ENCODE measurements at regions not wholly inside any gene's neighbourhood (a gene's known extent, or its start where the extent isn't known, plus 50 kb on each side); places are given as distances from the start of the nearest gene placed in this dataset.

DNA sequence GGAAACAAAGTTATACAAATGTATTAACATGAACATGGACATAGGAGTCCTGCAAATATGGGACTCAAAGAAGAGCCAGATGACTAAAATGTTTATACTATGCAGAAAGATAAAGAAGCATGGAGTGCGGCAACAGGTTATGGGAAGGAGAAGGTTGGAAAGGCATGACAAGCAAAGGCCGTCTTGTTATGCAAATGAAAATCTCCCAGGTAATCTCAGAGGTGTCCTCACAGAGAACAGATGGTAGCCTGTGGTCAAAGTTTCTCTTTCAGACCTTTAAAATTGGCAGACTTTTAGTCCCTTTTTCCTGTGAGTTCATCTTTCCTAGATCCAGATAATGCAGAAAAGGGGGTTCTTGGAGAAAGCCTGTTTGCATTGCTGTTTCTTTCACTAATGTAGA, 116.4 kb upstream of the BEND4 start:
- TF ChIP-seq, protein P1, sequence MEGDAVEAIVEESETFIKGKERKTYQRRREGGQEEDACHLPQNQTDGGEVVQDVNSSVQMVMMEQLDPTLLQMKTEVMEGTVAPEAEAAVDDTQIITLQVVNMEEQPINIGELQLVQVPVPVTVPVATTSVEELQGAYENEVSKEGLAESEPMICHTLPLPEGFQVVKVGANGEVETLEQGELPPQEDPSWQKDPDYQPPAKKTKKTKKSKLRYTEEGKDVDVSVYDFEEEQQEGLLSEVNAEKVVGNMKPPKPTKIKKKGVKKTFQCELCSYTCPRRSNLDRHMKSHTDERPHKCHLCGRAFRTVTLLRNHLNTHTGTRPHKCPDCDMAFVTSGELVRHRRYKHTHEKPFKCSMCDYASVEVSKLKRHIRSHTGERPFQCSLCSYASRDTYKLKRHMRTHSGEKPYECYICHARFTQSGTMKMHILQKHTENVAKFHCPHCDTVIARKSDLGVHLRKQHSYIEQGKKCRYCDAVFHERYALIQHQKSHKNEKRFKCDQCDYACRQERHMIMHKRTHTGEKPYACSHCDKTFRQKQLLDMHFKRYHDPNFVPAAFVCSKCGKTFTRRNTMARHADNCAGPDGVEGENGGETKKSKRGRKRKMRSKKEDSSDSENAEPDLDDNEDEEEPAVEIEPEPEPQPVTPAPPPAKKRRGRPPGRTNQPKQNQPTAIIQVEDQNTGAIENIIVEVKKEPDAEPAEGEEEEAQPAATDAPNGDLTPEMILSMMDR (conservative IDR thresholded peaks at IDR 0.05; ENCODE audit: low read depth in 2 of 2) = no peak
- TF ChIP-seq, protein P2, sequence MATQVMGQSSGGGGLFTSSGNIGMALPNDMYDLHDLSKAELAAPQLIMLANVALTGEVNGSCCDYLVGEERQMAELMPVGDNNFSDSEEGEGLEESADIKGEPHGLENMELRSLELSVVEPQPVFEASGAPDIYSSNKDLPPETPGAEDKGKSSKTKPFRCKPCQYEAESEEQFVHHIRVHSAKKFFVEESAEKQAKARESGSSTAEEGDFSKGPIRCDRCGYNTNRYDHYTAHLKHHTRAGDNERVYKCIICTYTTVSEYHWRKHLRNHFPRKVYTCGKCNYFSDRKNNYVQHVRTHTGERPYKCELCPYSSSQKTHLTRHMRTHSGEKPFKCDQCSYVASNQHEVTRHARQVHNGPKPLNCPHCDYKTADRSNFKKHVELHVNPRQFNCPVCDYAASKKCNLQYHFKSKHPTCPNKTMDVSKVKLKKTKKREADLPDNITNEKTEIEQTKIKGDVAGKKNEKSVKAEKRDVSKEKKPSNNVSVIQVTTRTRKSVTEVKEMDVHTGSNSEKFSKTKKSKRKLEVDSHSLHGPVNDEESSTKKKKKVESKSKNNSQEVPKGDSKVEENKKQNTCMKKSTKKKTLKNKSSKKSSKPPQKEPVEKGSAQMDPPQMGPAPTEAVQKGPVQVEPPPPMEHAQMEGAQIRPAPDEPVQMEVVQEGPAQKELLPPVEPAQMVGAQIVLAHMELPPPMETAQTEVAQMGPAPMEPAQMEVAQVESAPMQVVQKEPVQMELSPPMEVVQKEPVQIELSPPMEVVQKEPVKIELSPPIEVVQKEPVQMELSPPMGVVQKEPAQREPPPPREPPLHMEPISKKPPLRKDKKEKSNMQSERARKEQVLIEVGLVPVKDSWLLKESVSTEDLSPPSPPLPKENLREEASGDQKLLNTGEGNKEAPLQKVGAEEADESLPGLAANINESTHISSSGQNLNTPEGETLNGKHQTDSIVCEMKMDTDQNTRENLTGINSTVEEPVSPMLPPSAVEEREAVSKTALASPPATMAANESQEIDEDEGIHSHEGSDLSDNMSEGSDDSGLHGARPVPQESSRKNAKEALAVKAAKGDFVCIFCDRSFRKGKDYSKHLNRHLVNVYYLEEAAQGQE (IDR thresholded peaks at IDR 0.05; ENCODE audit: unreplicated experiment) = no peak
- no peak for TF ChIP-seq POLR2AphosphoS5 (IDR thresholded peaks at IDR 0.05; ENCODE audit: low read depth)
- TF ChIP-seq EZH2 (IDR thresholded peaks at IDR 0.05; ENCODE audit: low read depth, unreplicated experiment) = no peak
- TF ChIP-seq CREB1 (CRISPR knock-in tag; IDR thresholded peaks at IDR 0.05; ENCODE audit: low read depth) = no peak
- TF ChIP-seq, protein P3, sequence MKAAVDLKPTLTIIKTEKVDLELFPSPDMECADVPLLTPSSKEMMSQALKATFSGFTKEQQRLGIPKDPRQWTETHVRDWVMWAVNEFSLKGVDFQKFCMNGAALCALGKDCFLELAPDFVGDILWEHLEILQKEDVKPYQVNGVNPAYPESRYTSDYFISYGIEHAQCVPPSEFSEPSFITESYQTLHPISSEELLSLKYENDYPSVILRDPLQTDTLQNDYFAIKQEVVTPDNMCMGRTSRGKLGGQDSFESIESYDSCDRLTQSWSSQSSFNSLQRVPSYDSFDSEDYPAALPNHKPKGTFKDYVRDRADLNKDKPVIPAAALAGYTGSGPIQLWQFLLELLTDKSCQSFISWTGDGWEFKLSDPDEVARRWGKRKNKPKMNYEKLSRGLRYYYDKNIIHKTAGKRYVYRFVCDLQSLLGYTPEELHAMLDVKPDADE (IDR thresholded peaks at IDR 0.05) = no peak
- no peak for TF ChIP-seq EZH2phosphoT487 (IDR thresholded peaks at IDR 0.05; ENCODE audit: unreplicated experiment)
- no peak for TF ChIP-seq NANOG (IDR thresholded peaks at IDR 0.05; ENCODE audit: borderline replicate concordance)
- TF ChIP-seq JUNB (IDR thresholded peaks at IDR 0.05; ENCODE audit: unreplicated experiment) = no peak
- no peak for TF ChIP-seq STAT1 (IDR thresholded peaks at IDR 0.05; ENCODE audit: unreplicated experiment)

Measured in GM23338 (cell line).